Lower lobe of right lung (tissue), 2 donors: ENCODE measurements at regions not wholly inside any gene's neighbourhood (a gene's known extent, or its start where the extent isn't known, plus 50 kb on each side); places are given as distances from the start of the nearest gene placed in this dataset.

Source experiments
- ATAC-seq, 2 donors: fragments of 200-7000 bp; cut with Tn5 transposase; one replicate each; pipeline ENCODE4 v1.9.1; 2020 to 2022; ENCODE audit warnings: mild to moderate bottlenecking in 2 of 2, moderate library complexity in 2 of 2
- DNase-seq: peaks from one replicate; pipeline ENCODE4 v3.0.0-alpha.2; 2020
- H3K27ac ChIP-seq: fragments of 200-600 bp; one replicate; pipeline ENCODE4 v1.8.0; 2022
- H3K27me3 ChIP-seq: fragments of 200-600 bp; one replicate; pipeline ENCODE4 v1.8.0; 2022; ENCODE audit warnings: low read depth
- H3K36me3 ChIP-seq: fragments of 200-600 bp; one replicate; pipeline ENCODE4 v1.8.0; 2022; ENCODE audit warnings: mild to moderate bottlenecking
- H3K4me1 ChIP-seq: fragments of 200-600 bp; one replicate; pipeline ENCODE4 v1.8.0; 2022
- H3K4me3 ChIP-seq: fragments of 200-600 bp; one replicate; pipeline ENCODE4 v1.8.0; 2022; ENCODE audit warnings: mild to moderate bottlenecking
- H3K9me3 ChIP-seq: fragments of 200-600 bp; one replicate; pipeline ENCODE4 v1.8.0; 2022
- intact Hi-C: fragments of 100-400 bp; cut with DNase I; formaldehyde crosslinking; loops from one replicate; pipeline ENCODE4 v1.11.0; 2022
- TF ChIP-seq, protein P1 (sequence below): fragments of 200-600 bp; IDR thresholded peaks from one replicate; pipeline ENCODE4 v1.8.0; 2022; ENCODE audit warnings: antibody characterized with exemption, mild to moderate bottlenecking
- donor health status: DM: no; HTN: yes; CAD: no; lungs with severe emphysema.

- TF ChIP-seq, protein P1, sequence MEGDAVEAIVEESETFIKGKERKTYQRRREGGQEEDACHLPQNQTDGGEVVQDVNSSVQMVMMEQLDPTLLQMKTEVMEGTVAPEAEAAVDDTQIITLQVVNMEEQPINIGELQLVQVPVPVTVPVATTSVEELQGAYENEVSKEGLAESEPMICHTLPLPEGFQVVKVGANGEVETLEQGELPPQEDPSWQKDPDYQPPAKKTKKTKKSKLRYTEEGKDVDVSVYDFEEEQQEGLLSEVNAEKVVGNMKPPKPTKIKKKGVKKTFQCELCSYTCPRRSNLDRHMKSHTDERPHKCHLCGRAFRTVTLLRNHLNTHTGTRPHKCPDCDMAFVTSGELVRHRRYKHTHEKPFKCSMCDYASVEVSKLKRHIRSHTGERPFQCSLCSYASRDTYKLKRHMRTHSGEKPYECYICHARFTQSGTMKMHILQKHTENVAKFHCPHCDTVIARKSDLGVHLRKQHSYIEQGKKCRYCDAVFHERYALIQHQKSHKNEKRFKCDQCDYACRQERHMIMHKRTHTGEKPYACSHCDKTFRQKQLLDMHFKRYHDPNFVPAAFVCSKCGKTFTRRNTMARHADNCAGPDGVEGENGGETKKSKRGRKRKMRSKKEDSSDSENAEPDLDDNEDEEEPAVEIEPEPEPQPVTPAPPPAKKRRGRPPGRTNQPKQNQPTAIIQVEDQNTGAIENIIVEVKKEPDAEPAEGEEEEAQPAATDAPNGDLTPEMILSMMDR: no peak
- Histone ChIP-seq H3K4me3 (no peak overlapping the region), H3K27ac (no peak overlapping the region), H3K9me3 (no peaks in the 10 kb centered on the region), H3K36me3 (no peaks in the 10 kb centered on the region), H3K4me1 (no peaks in the 10 kb centered on the region), H3K27me3 (no peaks in the 10 kb centered on the region)
- ATAC-seq (no peak), DNase-seq (no peak)
- intact Hi-C loops: no loop called here
These were observed 1120.3 kb downstream of the BRINP3 start for GRCh38 chr1:189357317-189357716.

DNA sequence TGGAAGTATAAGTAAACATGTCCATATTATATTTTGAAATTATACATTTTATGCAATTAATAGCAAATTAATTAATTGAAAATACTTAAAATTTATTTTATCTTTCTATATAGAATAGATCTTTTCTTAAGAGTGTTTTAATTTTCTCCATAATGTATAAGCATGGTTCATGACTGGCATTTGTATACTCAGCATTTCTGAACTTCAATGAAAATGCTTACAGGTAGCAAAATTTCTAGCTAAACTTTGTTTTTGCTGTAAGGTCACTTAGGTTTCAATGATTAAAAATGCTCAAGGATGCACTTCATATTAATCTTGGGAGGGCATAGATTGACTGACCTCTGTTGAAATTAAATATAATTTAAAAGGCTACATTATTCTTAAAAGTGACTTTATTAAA, 1108.1 kb downstream of the BRINP3 start:
- H3K27ac ChIP-seq: no peak overlapping the region
- no peak overlapping the region for H3K4me3 ChIP-seq
- H3K36me3 ChIP-seq: no peaks in the 10 kb centered on the region
- no peaks in the 10 kb centered on the region for H3K9me3 ChIP-seq
- no peak for ATAC-seq
- intact Hi-C loops: no loop called here
- TF ChIP-seq, protein P1: no peak
- H3K4me1 ChIP-seq: no peaks in the 10 kb centered on the region
- no peaks in the 10 kb centered on the region for H3K27me3 ChIP-seq
- no peak for DNase-seq

GRCh38 chr1:189374816-189375215, 1102.8 kb downstream of the BRINP3 start:
- no peaks in the 10 kb centered on the region for H3K27me3 ChIP-seq
- no peak overlapping the region for H3K4me3 ChIP-seq
- peaks cover 7% of the 10 kb centered on the region for H3K9me3 ChIP-seq
- intact Hi-C loops: no loop called here
- ATAC-seq (no peak), DNase-seq (no peak)
- no peaks in the 10 kb centered on the region for H3K36me3 ChIP-seq
- H3K4me1 ChIP-seq: no peaks in the 10 kb centered on the region
- no peak overlapping the region for H3K27ac ChIP-seq
- TF ChIP-seq, protein P1: no peak

DNA sequence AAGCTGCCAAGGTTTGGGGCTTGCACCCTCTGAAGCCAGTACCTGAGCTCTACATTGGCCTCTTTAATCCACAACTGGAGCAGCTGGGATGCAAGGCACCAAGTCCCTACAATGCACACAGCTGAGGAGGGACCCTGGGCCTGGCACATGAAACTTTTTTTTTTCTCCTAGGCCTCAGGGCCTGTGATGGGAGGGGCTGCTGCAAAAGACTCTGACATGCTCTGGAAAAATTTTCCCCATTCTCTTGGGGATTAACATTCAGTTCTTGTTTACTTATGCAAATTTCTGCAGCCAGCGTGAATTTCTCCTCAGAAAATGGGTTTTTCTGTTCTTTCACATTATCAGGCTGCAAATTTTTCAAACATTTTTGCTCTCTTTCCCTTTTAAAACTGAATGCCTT, 1072.2 kb downstream of the BRINP3 start:
- H3K9me3 ChIP-seq: no peaks in the 10 kb centered on the region
- DNase-seq (no peak), ATAC-seq (no peak)
- intact Hi-C loops: no loop called here
- no peak overlapping the region for H3K27ac ChIP-seq
- TF ChIP-seq, protein P1: no peak
- H3K4me1 ChIP-seq: no peaks in the 10 kb centered on the region
- H3K36me3 ChIP-seq: no peaks in the 10 kb centered on the region
- no peak overlapping the region for H3K4me3 ChIP-seq
- no peaks in the 10 kb centered on the region for H3K27me3 ChIP-seq

GRCh38 chr1:189409774-189410173, 1067.9 kb downstream of the BRINP3 start:
- Histone ChIP-seq H3K4me3 (no peak overlapping the region), H3K27ac (no peak overlapping the region), H3K9me3 (no peaks in the 10 kb centered on the region), H3K27me3 (no peaks in the 10 kb centered on the region), H3K36me3 (no peaks in the 10 kb centered on the region), H3K4me1 (no peaks in the 10 kb centered on the region)
- TF ChIP-seq, protein P1: no peak
- DNase-seq (no peak), ATAC-seq (no peak)
- intact Hi-C loops: no loop called here
